Body of pancreas (tissue), 4 donors: ENCODE measurements at regions not wholly inside any gene's neighbourhood (a gene's known extent, or its start where the extent isn't known, plus 50 kb on each side); places are given as distances from the start of the nearest gene placed in this dataset.

Experiments used
- ATAC-seq: fragments of 150-250 bp; one replicate; pipeline ENCODE4 v1.9.1; 2016
- DNase-seq, 4 donors: peaks; one replicate each; pipeline ENCODE4 v3.0.0-alpha.2; 2019
- H3K27ac ChIP-seq, 4 donors: fragments of 200-600 bp; sonication (generic); 1 replicate in 3 of 4; 2 replicates in 1 of 4; pipeline versions ENCODE4 v1.5.1 to v1.6.1; 2016 to 2019; ENCODE audit warnings: mild to moderate bottlenecking in 1 of 4, mixed read lengths in 1 of 4, moderate library complexity in 1 of 4
- H3K27me3 ChIP-seq, 2 donors: fragments of 200-600 bp; sonication (generic); one replicate each; pipeline ENCODE4 v1.6.0; 2016; ENCODE audit warnings: mild to moderate bottlenecking in 1 of 2
- H3K36me3 ChIP-seq, 2 donors: fragments of 200-600 bp; sonication (generic); replicated peaks in 1 of 2; 2 replicates each; pipeline ENCODE4 v1.5.1; 2016; ENCODE audit warnings: low read depth in 2 of 2; ENCODE audit not compliant: insufficient read depth in 1 of 2
- H3K4me1 ChIP-seq: fragments of 200-600 bp; sonication (generic); one replicate; pipeline ENCODE4 v1.6.0; 2016
- H3K4me3 ChIP-seq, 2 donors: fragments of 200-600 bp; sonication (generic); 1 replicate in 1 of 2; 2 replicates in 1 of 2; pipeline ENCODE4 v1.5.1; 2016 to 2019
- H3K9me3 ChIP-seq, 3 donors: fragments of 200-600 bp; sonication (generic); 1 replicate in 2 of 3; 2 replicates in 1 of 3; pipeline ENCODE4 v1.5.1; 2016
- CTCF ChIP-seq, 7 experiments: fragments of 450-650 bp in 4 of 7; fragments of 200-600 bp in 3 of 7; sonication (generic) in 3 of 7; IDR thresholded peaks; one replicate each; pipeline ENCODE4 v1.5.1; 2016 to 2019; ENCODE audit warnings: antibody characterized with exemption in 7 of 7
- POLR2A ChIP-seq, 3 donors: fragments of 450-650 bp; IDR thresholded peaks; one replicate each; pipeline ENCODE4 v1.6.1; 2016; ENCODE audit warnings: antibody characterized with exemption in 3 of 3, mild to moderate bottlenecking in 2 of 3
- WGBS, 2 donors: methylation state at CpG; one replicate each; pipeline ENCODE4 v1.1.5; 2017; 5-methylcytosine and 5-hydroxymethylcytosine counted together
- intact Hi-C: fragments of 100-400 bp; cut with DNase I; formaldehyde crosslinking; loops from one replicate; pipeline ENCODE4 v1.15.1; 2023

GRCh38 chr6:792662-793061 is 99.7 kb upstream of the EXOC2 start:
- H3K36me3 ChIP-seq, result no peaks in the 10 kb centered on the region
- H3K27me3 ChIP-seq, result peaks cover 0 to under 1% of the 10 kb centered on the region in 2 donors
- ATAC-seq (no peak), DNase-seq (no peak)
- TF ChIP-seq POLR2A (IDR thresholded peaks at IDR 0.05), result no peak
- no peak for TF ChIP-seq CTCF (IDR thresholded peaks at IDR 0.05)
- H3K4me1 ChIP-seq, result no peaks in the 10 kb centered on the region
- H3K9me3 ChIP-seq, result no peaks in the 10 kb centered on the region
- no peak overlapping the region for H3K27ac ChIP-seq
- intact Hi-C loops, result loop anchor here (5.0 kb wide), 1 partner anchor 595 kb away; the partner anchor contains the start of gene FOXF2
- no peak overlapping the region for H3K4me3 ChIP-seq
- WGBS, 2 donors, result 64 to 72% methylated on average over 11 of the region's 11 CpGs

GRCh38 chr6:788058-788457 is 95.1 kb upstream of the EXOC2 start:
- Histone ChIP-seq H3K36me3 (no peaks in the 10 kb centered on the region), H3K4me3 (no peak overlapping the region), H3K27ac (no peak overlapping the region), H3K27me3 (no peaks in the 10 kb centered on the region), H3K9me3 (no peaks in the 10 kb centered on the region), H3K4me1 (no peaks in the 10 kb centered on the region)
- intact Hi-C loops, result no loop called here
- TF ChIP-seq POLR2A (IDR thresholded peaks at IDR 0.05) (no peak), CTCF (IDR thresholded peaks at IDR 0.05) (no peak)
- 67 to 69% methylated on average over 8 of the region's 8 CpGs for whole genome bisulfite sequencing, 2 donors
- ATAC-seq, result no peak
- DNase-seq, result no peak

- ATAC-seq (no peak), DNase-seq (peak in 2 of 4 donors; percentile 11 to 23)
- Histone ChIP-seq H3K27ac (no peak overlapping the region), H3K27me3 (no peaks in the 10 kb centered on the region), H3K9me3 (no peaks in the 10 kb centered on the region), H3K4me3 (no peak overlapping the region), H3K36me3 (no peaks in the 10 kb centered on the region), H3K4me1 (no peaks in the 10 kb centered on the region)
- no peak for TF ChIP-seq POLR2A (IDR thresholded peaks at IDR 0.05)
- peak; percentile 45 to 71 (median 57) for TF ChIP-seq CTCF (IDR thresholded peaks at IDR 0.05)
- 63 to 69% methylated on average over 12 of the region's 12 CpGs for WGBS, 2 donors
- intact Hi-C loops, result no loop called here
These were observed 94.2 kb upstream of the EXOC2 start for GRCh38 chr6:786946-787763.

- ATAC-seq, result no peak
- WGBS, 2 donors, result 79 to 84% methylated on average over 9 of the region's 9 CpGs
- no peak overlapping the region for H3K4me3 ChIP-seq
- H3K27ac ChIP-seq, result no peak overlapping the region
- no peaks in the 10 kb centered on the region for H3K9me3 ChIP-seq
- no peaks in the 10 kb centered on the region for H3K36me3 ChIP-seq
- TF ChIP-seq CTCF (IDR thresholded peaks at IDR 0.05), result no peak
- TF ChIP-seq POLR2A (IDR thresholded peaks at IDR 0.05), result no peak
- H3K27me3 ChIP-seq, result no peaks in the 10 kb centered on the region
- intact Hi-C loops, result no loop called here
- H3K4me1 ChIP-seq, result no peaks in the 10 kb centered on the region
- no peak for DNase-seq
These were observed 91.2 kb upstream of the EXOC2 start for GRCh38 chr6:783966-784735.
